ENCODE measurements at regions not wholly inside any gene's neighbourhood (a gene's known extent, or its start where the extent isn't known, plus 50 kb on each side); places are given as distances from the start of the nearest gene placed in this dataset.
A peak's percentile ranks its signal among the peaks of the same experiment; 100 is the strongest.
"Not testable (repeated sequence)": the region's sequence is repeated elsewhere in the genome, so short reads cannot be mapped to it uniquely, and the experiment has no call there.

DNA sequence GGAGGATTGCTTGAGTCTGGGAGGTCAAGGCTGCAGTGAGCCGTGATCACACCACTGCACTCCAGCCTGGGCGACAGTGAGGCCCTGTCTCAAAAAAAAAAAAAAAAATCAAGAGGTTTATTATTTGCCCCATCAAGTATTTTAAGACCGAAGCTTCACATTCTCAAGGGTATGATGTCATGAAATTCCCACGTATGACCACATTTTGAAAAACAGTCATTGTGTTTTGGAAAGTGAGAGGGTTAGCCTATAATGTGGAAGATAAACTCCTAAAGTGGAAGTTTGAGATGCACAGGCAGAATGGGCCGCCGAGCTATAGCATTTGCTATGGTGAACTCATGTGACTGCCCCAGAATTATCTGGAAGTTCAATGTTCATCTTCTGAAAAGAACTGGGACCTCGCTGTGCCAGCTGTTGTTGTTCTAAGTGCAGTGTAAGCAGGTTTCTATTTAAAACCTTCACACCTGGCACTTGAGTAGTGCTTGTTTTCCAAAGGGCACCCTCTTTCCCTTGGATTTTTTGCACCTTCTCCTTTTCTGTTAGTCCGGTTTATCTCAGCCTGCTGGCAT is 96.9 kb upstream of the SLC25A33 start:
- DNase-seq: no peak

DNA sequence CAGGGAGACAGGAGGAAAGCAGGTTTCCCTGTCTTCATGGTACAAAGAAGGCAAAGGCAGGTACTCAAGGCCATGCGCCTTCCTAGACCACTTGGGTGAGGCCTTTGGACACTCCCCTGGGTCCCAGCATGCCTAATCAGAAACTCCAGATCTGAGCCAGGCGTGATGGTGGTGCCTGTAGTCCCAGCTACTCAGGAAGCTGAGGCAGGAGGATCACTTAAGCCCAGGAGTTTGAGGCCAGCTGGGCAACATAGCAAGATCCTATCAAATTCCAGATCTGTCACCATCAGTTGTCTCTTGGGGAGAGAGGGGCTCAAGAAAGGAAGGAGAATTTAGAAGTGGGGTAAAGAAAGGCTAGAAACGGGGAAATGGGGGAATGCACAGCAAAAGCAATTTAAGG is 96.3 kb upstream of the SLC25A33 start:
- DNase-seq: no peak

DNA sequence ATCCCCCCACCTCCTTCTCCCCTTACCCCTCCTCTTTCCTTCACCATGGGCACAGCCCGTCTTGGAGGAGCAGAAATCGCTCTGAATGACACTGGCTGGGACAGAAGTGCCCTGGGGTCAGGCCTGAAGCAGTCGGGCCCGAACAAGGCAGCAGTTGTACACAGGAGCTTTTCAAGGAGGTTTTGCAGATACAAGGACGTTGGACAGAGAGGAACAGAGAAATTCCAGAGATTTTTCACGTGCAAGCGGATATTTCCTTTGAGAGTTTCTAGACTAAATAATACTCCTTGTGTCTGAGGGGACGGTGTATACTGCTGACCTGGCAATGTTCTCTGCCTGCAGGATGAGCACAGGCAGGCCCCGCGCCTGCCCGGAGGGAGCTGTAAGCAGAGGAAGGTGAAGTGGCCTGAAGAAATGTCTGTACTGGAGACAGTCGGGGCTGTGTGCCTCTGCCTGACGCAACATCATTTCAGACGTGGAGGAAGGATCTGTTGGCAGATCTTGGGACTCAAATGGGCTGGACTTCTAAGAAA is 95.3 kb upstream of the SLC25A33 start:
- no peak for DNase-seq

DNA sequence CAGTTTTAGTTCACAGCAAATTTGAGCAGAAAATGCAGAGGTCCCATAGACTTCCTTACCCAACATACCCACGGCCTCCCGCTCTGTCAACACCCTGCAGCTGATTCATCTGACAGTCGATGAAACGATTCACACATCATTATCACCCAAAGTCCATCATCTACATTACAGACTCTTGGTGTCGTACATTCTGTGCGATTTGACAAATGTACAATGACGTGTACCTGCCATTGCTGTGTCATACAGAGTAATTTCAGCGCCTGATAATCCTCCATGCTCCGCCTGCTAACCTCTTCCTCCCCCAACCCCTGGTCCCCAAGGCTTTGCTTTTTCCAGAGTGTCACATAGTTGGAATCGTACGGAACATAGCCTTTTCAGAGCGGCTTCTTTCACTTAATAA is 94.7 kb upstream of the SLC25A33 start:
- no peak for DNase-seq

DNA sequence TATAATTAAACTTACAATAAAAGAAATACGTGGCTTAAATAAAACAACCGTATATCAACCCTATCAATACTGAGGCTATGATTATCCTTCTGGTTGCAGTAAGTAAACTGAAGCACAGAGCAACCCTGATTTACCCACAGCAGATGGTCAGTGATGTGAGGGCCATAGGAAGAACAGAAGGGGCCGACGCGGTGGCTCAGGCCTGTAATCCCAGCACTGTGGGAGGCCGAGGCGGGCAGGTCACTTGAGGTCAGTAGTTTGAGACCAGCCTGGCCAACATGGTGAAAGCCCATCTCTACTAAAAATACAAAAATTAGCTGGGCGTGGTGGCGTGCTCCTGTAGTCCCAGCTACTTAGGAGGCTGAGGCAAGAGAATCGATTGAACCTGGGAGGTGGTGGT is 94.2 kb upstream of the SLC25A33 start:
- DNase-seq: not testable (repeated sequence)

DNA sequence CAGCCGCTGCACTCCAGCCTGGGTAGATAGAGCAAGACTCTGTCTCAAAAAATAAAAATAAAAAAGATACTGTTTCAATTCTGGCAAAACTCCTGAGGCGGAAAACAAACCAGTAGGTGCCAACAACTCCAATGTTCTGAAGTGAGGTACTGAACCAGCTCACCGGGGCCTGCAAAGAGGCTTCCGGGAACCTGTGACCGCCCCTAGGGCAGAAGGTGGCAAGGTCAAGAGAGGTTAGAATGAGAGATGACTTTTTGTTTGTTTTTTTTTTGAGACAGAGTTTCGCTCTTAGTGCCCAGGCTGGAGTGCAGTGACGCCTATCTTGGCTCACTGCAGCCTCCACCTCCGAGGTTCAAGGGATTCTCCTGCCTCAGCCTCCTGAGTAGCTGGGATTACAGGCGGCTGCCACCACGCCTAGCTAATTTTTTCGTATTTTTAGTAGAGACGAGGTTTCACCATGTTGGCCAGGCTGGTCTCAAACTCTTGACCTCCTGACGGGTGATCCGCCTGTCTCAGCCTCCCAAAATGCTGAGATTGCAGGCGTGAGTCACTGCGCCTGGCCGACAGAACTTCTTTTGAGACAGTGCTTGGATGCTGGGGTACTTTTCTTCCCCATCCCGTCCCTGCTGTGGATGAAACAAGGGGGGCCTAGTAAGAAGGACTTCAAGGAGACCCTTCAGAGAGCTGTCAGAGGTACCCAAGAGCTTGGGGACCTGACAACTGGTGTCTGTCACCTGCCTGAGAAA is 91.9 kb upstream of the SLC25A33 start:
- no peak for DNase-seq

DNA sequence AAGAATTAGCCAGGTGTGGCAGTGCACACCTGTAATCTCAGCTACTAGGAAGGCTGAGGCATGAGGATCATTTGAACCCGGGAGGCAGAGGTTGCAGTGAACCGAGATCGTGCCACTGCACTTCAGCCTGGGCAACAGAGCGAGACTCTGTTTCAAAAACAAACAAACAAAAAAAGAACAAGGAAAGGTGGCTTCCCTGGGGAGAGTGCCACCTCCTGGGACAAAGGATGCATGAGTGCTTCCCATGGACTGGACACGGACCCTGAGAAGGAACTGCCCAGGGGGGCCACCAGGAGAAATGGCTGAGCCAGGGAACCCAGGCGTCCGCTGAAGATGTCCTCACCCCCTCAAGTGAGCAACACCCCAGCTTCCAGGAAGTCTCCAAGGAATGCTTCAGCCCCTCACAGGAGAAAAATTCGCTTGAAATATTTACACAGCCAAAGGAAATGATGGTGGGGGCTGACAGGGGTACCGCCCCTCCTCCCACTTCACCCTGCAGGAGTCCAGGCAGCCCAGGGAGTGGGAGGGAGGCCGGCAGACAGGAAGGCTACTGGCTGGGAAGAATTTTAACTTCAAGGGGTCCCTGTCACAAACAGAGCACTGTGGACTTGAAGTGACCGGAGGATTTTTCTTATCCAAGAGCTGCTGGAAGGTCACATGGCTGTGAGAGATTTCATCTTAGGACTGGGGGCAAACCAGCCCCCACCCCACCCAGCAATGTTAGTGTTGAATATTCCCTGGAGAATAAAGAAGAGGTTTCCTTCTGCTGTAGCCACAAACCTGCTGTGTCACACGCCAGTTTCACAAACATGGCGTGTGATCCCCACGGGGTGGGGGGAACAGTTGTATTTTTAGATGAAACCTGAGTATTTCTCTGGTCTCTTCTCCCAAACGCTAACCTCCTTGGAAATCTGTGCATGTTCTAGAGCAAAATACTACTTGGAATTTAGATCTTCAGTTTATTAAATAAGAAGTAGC is 90.8 kb upstream of the SLC25A33 start:
- no peak for DNase-seq

DNA sequence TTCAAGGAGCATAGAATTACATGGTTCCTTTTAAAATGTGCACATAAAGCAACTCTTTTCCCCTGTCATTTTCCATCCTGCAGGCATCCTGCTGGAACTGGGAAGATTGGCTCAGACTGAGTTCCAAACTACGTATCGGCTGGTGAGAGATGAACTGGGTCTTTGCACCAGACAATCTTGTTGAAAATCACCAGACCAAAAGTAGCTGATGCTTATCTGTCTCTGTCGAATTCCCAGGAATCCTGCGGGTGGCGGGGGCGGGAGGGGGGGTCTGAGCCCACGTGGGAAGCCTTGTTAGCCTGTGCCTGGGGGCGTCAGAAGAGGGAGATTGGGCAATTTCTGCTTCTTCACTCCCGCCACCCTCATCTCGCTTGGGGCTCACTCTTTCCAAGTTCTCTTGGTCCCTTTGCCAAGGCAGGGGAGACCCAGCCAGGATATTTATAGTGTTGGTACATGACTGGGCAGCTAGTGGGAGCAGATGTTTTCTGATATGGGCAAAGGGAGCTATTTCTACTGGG is 90.1 kb upstream of the SLC25A33 start:
- DNase-seq: no peak

DNA sequence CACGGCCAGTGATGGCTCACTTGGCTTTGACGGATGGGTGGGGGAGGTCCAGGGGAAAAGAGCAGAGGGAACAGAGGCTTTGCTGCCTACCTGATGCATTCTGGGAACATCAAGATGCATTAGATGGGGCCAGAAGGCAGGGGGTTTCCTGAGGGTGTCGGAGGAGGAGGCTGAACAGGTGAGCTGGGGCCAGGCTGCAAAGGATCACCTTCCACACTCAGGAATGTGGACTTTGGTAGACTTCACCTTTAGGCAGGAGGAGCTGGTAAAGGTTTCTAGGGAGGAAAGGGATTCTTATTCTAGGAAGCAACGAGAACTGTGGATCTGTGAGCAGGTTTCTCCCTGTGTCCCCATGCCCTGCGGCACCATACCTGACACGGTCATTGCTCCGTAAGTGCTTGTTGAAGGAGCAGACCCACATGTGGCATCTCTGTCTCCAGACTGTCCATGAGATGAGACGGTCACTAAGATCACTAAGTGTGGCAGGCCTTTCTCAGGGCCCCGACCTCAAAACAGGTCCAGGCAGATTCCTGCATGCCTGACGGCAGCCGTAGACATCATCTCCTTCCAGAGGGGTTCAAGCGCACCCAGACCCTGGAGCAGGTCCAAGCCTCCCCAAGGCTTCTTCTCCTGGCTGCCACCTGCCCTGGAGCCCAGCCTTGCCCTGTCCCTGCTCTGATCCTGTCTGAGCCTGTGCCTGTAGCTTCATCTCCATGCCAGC is 89.1 kb upstream of the SLC25A33 start:
- DNase-seq: no peak

DNA sequence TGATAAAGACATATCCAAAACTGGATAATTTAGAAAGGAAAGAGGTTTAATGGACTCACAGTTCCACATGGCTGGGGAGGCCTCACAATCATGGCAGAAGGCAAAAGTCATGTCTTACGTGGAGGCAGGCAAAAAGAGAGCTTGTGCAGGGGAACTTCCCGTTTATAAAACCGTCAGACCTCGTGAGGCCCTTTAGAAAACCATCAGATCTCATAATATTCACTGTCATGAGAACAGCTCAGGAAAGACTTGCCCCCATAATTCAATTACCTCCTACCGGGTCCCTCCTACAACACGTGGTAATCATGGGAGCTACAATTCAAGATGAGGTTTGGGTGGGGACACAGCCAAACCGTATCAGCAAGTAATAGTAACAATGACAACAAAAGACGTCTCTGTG is 88.2 kb upstream of the SLC25A33 start:
- no peak for DNase-seq

DNA sequence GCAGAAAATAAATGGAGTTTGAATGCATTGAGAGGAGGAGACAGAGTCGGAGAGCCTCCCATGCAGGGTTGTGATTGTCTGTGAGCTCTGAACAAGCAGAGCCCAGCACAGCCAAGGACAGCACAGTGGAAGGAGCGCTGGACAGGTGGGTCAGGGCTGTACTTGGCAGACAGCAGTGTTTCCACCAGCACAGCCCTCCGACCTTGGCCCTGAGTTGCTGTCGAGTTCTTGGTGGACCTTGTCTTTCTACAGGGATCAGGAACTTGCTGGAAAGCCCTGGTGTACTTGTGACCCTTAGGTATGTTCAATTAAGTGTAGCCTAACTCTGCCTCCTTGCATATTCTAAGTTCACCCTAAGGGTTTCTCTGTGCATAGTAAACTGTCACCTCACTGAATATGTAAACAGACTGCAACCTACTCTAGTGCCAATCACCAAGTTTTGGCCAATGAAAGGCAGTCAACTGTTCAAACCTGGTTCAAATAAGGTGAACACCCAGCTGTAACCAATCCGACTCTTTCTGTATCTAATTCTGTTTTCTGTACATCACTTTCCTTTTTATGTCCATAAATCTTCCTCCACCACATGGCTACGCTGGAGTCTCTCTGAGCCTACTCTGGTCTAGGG is 86.6 kb upstream of the SLC25A33 start:
- DNase-seq: no peak

DNA sequence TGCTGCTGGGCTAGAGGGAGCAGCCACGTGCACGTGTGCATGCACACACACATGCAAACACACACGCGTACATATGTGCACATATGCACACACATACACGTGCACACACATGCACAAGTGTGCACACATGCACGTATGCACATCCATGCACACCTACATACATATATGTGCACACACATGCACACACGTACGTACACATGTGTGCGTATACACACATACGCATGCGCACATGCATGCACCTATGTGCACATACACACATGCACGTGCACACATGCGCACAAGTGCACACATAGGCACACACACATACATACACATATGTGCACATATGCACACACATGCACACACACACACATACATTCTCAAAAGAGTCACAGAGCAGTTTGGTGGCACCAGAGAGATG is 85.9 kb upstream of the SLC25A33 start:
- no peak for DNase-seq

DNA sequence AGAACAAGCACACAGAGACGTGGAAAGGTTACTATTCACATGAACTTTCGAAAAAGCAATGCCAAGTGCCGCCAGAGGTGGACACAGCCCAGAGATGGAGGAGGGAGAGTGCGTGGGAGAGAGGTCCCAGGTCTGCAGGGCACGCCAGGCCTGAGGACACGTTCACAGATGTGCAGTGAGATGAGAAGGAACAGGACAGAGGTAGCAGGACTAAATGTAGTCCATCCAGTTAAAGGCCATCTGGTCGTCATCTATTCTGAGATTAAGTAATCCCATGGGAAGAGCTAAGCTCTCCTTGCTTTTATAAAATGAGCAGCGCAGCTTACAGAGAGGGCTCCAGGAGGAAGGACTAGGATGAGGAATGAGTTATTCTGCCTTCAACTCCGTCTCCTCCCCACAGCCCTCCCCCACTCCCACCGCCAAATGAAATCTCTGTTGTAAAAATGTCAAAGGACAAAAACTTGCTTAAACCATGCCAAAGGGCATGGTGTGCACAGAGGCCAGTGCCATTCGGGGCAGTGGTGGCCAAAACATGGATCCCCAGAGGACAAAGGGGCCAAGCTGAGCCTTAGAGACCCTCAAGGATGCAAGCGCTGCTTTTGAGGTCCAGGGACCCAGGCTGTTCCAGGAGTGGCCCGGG is 85.4 kb upstream of the SLC25A33 start:
- DNase-seq: no peak

DNA sequence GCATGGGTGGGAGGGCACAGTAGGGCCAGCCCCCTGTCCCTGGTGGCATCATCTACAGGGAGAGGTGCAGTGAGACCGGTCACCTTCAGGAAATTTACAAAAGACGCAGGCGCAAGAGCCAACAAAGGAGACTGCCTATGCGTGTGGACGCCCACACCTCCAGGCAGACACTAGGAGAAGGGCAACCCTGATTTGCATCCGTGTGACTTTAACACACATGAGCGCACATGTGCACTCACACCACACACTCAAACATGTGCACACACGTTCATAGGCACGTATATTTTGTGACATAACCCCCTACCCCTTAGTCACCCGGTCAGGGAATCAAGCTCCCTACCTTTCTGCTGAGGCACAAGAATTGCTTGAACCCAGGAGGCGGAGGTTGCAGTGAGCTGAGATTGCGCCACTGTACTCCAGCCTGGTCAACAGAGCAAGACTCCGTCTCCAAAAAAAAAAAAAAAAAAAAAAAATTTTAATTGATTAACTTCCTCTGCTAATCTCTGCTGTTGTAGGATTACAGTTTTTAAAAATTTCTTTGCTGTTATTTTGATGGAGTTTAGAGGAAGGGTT is 84.7 kb upstream of the SLC25A33 start:
- DNase-seq: no peak

DNA sequence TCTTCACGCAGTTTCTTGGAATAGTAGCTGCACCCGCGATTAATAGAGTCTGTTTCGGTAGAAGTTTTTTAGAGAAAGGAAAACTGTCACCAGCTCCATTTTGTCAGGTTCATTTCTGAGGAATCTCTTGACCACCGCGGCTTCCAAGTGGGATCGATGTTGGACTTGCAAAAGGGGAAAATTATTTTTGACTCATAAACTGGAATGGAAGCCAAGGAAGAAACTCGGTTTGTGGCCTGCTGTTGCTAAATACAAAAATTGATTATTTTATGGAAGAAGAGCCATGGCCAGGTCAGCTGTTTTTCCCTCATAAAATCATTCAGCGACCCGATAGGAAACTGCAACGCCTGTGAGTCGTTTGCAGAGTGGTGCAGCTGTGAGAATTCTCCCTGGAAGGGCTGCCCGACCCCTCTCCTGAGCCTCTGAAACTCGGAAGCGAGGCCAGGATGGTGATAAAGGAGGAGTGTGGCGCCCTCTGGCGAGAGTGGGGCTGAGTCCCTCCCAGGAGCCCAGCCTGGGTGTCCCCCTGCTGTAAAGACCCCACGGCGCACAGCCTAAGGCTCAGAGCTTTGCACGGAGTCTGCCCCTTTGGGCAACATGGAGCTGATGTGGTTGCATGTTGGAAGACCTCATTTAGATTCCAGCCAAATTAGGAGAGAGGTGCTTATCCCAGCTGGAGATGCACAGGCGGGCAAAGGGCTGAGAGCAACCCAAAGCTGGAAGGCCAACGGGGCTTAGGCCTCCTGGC is 83.6 kb upstream of the SLC25A33 start:
- DNase-seq: peak; percentile 12

DNA sequence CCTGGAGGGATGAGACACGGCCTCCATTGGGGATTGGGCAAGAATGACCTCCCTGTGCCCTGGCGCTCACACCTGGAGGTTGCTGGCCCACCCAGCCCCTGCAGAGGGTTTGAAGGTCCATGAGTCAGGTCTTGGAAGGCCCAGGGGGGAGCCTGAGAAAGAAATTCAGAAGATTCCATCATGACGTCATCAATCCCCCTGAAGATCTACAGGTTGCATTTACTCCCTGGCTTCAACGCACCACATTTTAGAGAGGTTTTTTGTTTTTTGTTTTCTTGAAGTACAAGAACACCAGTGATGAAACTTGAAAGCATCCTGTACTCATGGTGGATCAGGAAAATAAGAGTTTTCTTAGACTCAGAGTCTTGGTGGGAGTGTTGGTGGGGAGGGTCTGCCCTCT is 82.4 kb upstream of the SLC25A33 start:
- no peak for DNase-seq

DNA sequence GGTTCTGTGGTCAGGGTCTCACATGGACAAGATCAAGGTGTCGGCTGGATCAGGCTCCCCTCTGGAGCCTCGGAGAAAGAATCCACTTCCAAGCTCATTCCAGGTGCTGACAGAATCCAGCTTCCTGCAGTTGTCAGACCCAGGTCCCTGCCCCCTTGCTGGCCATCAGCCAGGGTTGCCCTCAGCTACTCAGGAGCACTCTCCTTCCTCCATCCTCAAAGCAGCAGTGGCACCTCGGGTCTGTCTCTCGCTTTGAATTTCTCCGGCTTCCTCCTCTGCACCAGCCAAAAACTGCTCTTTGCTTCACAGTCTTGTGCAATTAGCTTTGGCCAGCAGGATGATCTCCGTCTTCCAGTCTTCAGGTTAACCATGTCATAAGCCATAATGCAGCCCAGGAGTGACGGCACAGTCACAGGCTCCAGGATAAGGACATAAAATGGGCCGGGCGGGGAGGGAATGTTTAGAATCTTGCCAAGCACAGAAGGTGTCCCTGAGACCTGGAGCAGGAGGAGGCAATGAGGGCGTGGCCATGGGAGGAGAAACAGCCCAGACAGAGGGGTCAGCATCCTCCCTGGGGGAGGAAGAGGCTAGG is 79.4 kb upstream of the SLC25A33 start:
- DNase-seq: no peak

DNA sequence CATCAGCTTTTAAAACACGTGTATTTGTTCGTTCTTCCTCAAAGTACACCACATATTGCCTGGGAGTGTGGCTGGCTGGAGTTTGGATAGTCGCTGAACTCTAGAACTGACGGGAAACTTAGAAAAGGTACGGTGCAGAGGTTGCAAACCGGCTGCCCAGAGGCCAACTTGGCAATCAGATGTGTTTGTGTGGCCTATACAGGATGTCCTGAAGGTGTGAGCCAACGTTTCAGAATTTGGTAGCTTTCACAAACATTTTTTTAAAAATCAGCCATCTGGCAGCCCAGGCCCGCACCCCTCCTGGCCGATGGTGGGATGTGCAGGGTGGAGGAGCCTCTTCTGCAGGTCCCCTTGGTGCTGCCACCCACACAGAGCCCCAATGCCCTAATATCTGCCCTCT is 73.6 kb upstream of the SLC25A33 start:
- no peak for DNase-seq

DNA sequence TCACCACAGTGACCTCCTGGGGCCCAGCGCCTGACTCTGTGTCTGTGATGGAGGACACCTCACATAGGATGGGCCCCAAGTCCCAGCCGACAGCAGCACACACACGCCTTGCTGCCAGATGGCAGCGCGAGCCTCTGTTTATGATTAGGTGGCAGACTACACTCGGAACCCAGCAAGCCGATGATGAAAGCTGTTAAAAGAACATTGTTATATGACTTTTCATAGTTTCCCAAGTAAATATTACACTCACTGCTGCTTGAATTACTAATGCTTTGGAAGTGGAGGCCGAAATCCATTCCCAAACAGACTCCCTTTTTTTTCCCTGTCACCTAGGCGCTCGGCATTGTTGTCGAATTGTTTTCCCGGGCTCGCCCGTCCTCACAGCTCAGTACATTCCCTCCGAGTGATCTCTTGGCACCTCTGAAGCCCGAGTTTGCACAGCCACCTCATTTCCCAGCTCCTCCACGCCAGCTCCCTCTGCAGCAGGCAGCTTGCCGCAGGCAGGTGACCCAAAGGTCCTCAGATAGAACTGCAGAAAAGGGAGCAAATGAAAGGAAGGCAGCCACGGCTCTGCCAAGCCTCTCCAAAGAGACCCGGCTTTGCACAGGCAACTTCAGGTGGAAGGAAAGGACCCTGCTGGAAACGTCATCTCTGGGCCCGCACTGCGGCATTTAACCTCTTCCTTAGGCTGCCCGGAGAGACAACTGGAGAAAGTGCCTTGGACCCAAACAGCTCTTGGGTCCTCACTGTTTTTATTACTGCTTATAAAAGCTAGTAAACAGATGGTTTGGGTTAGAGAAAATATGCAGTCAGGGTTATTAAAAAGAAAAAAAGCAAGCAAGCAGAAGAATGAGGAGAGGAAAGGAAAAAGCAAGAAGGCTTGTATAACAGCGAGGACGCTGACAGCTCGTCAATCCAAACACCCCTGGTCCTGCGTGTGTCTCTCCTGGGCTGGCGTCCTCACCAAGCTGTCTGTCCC is 72.2 kb upstream of the SLC25A33 start:
- no peak for DNase-seq
